GM19395 (cell line): ENCODE measurements at regions not wholly inside any gene's neighbourhood (a gene's known extent, or its start where the extent isn't known, plus 50 kb on each side); places are given as distances from the start of the nearest gene placed in this dataset.

Experiments used
- ATAC-seq: cut with Tn5 transposase; IDR thresholded peaks from one replicate; pipeline ENCODE4 v1.9.1; 2021; ENCODE audit warnings: mild to moderate bottlenecking, moderate library complexity; ENCODE audit not compliant: unreplicated experiment

- ATAC-seq = no peak
Observed at GRCh38 chr15:55031727-55032126, 165.0 kb downstream of the RSL24D1 start.

GRCh38 chr15:55026381-55026780 lies 170.4 kb downstream of the RSL24D1 start:
- no peak for ATAC-seq

DNA sequence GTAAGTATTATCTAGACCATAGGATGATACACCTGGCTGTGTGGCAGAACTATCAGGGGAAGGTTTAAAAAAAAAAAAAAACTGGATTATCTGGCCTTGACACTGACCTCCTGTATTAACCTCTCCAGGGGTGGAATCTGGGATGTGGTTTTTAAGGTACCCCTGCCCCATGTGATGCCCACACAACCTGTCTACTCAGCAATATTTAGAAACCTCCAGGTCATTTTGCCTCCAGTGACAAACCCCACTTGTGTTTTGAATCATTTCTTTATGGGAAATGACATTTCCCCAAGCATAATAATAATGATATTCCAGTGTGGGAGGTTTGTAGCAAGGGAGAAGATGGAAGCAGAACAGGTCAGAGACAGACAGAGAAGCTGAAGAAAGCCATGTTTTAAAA lies 179.1 kb downstream of the RSL24D1 start:
- no peak for ATAC-seq

GRCh38 chr15:55016225-55016624 lies 180.5 kb downstream of the RSL24D1 start:
- ATAC-seq = no peak

- ATAC-seq = no peak
Observed at GRCh38 chr15:55015093-55015445, 181.7 kb downstream of the RSL24D1 start.

DNA sequence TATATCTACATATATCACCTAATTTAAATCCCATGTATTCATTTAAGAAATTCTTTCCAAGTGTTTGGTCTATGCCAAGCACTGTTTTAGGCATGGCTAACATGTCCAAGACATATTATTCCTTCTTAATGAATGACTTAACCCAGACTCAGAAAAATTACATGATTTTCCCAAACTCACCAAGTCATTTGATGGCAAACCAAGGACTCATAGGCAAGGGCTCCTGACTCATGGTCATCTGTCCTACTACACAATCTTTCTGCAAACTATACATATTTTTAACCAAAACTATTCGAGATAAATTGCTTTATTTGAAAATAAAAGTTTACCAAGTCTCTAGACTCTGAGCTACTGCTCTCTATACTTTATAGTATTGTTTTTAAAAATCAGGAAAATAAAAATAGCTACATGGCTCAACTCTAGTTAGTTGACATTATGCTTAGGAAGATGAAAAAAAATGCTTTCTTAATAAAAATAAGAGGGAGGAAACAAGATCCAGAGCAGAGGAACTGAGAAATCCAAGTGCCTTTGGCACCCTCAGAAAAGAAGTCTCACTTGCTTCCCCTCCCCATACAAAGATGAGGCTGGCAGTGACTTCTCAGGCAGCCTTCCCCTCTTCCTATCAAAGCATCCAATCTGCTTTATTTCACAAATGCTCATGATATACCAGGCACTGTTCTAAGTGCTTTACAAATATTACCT lies 182.2 kb downstream of the RSL24D1 start:
- no peak for ATAC-seq

DNA sequence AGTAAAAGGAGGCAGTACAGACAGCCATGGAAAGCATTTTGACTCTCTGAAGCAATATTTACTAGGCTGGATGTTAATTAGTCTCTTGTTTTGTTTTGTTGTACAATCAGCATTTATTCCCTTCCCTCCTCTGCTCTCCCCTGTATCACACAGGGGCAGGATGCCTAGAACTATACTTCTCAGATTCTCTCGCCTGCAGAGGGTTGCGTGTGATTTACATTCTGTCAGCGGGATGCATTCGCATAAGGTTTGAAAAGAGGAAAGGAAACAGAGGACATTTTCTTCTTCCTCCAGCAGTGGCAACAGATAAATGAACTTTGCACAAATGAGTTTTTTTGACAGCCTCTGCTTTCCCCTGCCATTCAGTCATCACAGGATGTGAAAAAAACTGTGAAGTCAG lies 188.3 kb downstream of the RSL24D1 start:
- no peak for ATAC-seq

- no peak for ATAC-seq
Observed at GRCh38 chr15:55007561-55007960, 189.2 kb downstream of the RSL24D1 start.

DNA sequence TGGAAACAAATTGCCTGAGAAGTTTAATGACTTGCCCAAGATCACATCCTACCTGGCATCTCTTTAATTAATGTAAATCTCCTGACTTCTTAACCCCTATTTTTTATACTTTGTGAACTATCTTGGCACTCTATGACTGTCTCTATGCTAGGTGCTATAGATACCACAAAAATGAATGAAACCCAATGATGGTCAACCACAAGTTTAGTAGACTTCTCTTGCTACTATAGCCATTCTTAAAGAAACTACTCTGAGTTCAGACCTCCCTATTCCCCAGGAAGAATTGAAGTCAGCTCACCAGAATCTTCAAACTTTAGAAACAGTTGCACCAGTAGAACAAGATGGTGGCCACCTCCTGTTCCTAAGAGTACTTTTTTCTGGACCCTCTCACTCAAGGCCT lies 191.1 kb downstream of the RSL24D1 start:
- no peak for ATAC-seq

DNA sequence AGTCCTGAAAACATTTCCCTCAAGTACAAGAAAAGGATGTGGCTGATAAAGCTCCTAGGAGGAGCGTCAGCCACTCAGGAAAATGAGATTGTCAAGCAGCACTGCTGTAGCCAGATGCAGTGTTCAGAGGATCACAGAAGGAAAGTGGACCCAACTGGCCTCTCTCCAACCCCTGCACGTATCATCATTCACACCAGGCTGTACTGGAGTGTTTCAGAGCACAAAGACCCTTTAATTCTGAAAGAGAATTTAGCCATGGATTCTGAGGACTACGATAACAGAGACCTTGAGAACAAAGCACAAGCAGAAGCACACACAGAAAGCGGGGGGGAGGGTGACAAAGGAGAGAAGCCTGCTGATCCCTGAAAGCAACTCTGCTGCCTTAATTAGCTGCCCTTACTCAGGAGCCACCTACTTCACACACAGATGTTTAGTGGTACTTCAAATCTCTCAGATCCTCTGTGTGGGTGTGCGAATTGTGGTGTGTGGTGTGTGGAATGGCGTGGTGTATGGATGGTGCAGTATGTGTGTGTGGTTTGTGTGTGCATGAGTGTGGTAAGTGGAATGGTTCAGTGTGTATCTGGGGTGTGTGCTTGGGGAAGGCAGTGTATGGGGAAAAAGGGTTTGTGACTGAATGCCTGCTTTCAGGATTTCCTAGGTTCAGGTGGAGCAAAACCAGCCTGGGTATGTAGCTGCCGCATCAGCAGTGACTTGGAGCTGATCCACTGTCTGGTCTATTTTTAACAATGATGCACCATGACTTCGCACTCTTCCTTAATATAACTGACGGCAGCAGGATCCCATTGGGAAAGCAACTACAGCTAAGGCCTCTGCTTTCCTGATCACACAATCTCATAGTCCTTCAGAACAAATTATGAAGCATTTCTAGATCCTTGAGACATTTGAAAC lies 192.5 kb downstream of the RSL24D1 start:
- ATAC-seq = no peak

DNA sequence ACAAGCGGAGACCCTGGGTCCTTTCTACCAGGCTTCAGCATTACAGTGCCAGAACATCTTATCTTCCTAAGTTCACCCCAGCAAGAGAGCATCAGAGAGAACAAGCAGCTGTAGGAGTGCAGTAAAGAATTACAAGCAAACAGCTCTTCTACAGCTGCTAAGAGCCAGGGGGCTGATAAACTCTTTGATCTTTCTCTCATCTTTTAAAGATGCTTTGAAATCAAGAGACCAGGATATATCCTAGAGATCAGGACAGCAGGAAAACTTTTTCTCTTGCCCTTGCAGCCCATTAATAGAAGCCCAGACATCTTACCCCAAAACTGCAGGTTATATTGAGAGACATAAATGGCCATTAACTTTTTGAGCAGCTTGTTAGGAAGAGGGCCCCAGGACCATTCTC lies 198.1 kb downstream of the RSL24D1 start:
- no peak for ATAC-seq

DNA sequence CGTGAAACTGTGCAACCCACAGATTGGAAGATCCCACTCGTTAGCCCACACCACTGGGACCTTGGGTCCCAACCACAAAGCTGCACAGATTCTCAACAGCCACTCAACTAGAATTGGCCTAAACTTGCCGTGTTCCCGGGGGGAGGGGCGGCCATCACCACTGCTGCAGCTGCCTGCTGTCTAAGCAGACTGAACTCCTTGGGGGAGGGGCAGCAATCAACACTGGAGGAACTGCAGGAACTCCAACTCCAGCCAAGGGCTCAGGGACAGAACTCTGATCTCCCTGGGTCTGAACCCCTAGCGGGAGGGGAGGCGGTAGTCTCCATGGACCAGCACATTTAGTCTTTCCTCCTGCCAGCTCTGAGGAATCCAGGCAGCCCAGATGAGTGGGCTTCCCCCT lies 205.9 kb downstream of the RSL24D1 start:
- ATAC-seq = no peak

DNA sequence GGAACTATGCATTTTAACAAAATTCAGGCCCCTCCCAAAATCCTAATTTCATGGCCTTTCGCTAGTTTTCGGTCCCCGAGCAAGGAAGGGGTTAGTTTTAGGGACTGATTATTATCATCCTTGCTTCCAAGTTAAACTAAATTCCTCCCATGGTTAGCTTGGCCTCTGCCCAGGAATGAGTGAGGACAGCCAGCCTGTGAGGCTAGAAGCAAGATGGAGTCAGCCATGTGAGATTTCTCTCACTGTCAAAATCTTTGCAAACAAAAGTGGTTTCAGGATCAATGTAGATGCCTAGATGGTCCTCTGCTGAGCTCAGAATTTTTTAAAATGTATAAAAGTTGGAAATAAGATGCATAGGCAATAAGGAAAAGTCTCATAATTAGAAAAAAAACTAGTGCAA lies 208.9 kb downstream of the RSL24D1 start:
- no peak for ATAC-seq

- no peak for ATAC-seq
Observed at GRCh38 chr15:54979964-54980363, 216.8 kb downstream of the RSL24D1 start.

DNA sequence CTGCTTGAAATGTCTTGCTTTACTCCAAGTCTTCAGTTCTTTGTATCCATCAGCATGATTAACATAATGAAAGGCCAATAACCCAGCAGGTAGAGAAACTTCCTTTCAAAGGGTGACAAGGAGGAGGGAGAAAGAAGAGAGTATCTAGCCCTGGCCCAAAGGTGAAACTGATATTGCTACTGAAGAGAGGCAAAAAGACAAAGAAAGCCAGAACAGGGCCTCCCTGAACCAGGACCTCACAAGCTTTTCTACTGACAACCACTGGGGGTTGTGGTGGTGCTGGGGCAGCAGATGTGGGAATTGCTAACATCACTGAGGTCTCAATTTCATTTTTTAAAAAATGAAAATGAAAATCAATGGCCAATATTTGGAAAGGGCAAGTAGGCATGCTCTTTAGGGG lies 234.1 kb downstream of the RSL24D1 start:
- no peak for ATAC-seq

- ATAC-seq = no peak
Observed at GRCh38 chr15:54960266-54960665, 236.5 kb downstream of the RSL24D1 start.

DNA sequence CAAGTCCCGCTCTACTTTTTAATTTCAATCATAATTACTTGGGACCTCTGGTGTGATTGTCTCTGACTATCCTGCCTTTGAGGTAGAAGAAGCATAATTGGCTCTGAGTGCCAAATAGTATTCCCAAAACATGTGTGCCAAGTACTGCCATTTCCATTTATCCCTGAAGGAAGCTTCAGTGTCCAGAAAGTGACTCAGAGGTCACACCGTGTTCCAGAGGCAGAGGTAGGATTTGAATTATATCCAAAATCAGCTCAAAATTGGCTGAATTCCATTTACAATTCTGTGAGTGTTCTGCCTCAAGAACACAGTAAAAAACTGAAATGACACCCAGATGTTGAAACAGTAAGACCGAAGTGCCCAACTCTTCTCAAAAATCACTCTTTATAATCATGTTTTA lies 255.3 kb downstream of the RSL24D1 start:
- ATAC-seq = no peak

GRCh38 chr15:54917312-54917711 lies 279.4 kb downstream of the RSL24D1 start:
- ATAC-seq = no peak

DNA sequence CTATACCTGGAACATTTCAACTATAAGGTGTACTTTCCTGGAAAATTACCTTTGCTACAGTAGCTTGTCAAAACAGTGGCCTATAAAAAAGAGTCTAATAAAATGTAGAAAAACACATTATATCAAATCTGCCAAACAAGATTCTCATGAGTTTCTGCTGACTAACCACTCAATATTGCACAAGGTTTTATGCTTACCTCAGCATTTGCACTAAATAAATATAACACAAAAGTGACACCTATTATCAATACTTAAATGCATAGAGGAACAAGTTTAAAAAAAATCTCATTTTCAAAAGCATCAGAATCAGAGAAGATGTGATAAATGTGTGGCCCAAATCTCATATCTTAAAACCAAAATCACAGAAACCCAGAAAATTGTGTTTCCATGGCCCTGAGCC lies 281.4 kb downstream of the RSL24D1 start:
- ATAC-seq = no peak

DNA sequence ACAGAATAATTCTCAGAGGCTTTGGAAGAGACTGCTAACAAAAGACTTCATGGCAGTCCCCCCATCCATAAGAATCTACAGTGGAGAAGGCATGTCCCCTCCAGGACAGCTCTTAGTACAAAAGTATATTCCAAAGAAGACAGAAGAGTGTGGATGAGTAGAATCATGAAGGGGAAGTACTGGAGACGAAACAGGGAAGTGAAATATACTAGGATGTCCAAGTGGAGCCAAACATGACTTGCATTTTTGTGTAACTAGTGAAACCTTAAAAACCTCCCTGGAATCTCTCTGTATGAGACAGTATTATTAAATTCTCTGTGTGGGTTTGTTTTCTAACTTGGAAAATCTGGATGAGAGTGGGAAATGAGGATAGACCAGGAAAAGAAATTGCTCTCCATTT lies 312.4 kb downstream of the RSL24D1 start:
- no peak for ATAC-seq

DNA sequence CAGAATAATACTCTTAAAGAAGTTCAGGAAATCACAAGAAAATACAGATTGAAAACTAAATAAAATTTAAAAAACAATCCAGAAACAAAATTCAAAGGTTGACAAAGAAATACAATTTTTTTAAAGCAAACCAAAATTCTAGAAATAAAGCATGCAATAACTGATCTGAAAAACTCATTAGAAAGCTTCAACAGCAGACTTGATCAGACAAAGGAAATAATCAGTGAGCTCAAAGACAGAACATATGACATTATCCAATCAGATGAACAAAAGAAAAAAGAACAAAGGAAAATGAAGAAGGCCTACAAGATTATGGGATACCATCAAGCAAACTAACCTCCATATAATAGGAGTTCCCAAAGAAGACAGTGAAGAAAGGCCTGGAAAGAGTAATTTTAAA lies 336.8 kb downstream of the RSL24D1 start:
- ATAC-seq = no peak

DNA sequence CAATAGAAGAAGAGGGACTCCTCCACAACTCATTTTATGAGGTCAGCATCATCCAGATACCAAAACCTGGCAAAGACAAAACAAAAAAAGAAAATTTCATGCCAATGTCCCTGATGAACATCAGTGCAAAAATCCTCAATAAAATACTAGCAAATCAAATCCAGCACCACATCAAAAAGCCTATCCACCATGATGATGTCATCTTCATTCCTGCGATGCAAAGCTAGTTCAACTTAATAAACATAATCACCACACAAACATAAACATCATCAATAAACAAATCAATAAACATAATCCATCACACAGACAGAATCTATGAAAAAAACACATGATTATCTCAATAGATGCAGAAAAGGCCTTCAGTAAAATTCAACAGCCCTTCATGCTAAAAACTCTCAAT lies 342.1 kb downstream of the RSL24D1 start:
- ATAC-seq = no peak
